Stimulated activated CD4-positive, alpha-beta T cell treated with anti-CD3 and anti-CD28 coated beads, TNF-alpha, amount 100 ng/mL, for 48 hours (primary cell): ENCODE measurements at regions not wholly inside any gene's neighbourhood (a gene's known extent, or its start where the extent isn't known, plus 50 kb on each side); places are given as distances from the start of the nearest gene placed in this dataset.
"Not testable (repeated sequence)": the region's sequence is repeated elsewhere in the genome, so short reads cannot be mapped to it uniquely, and the experiment has no call there.

Experiments used
- DNase-seq, 3 donors: peaks; one replicate each; pipeline ENCODE4 v3.0.0-alpha.2; 2020; ENCODE audit warnings: low read depth in 3 of 3

DNA sequence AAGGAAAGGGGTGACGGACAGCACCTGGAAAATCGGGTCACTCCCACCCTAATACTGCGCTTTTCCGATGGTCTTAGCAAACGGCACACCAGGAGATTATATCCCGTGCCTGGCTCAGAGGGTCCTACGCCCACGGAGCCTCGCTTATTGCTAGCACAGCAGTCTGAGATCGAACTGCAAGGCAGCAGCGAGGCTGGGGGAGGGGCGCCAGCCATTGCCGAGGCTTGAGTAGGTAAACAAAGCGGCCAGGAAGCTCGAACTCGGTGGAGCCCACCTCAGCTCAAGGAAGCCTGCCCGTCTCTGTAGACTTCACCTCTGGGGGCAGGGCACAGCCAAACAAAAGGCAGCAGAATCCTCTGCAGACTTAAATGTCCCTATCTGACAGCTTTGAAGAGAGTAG is 91.5 kb upstream of the MBIP start:
- DNase-seq: not testable (repeated sequence)

DNA sequence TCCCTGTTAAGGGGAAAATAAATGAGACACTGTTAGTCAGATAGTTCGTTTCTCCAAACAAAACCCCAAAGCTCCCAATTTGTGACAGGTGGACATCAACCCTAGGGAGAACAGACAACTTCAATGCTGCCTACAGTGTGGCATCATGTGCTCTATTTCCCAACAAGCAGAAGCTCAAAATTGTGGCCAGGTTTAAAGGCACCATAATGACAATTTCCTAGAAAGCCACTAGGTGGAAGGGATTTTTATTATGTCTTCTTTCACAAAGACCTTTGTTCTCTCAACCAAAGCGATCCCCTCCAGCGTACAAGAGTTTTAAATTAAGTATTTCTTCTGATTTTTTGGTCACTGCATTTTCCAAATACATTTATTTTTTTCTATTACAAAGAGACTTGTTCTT is 88.0 kb upstream of the MBIP start:
- DNase-seq: no peak

DNA sequence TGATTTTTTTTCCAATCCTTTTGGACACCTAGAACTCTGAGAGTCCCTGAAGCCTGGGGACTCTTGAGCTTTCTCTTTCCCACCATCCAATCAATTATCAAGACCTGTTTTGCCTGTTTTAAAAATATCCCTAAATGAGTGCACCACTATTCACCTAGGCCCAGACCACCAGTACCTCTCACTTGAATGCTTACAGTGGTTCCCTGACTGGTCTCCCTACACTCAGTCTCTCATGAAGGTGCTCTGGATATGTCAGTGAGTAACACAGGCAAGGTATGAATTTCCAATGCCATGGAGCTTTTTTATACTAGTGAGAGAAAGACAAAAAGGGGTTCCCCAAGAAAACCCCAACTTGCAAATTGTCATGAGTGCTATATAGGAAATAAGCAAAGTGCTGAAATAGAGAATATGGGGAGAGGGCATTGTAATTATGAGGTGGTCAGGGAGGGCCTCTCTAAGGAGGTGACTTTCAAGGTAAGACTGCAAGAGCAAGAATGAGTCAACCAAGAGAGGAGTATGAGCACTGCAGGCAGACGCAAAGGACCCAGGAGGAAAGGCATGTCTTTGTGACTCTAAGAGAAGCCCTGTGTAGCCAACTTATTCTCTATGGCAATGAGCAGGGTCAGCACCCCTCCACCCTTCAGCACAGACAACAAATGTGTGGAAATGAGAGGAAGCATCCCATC is 85.3 kb upstream of the MBIP start:
- no peak for DNase-seq

DNA sequence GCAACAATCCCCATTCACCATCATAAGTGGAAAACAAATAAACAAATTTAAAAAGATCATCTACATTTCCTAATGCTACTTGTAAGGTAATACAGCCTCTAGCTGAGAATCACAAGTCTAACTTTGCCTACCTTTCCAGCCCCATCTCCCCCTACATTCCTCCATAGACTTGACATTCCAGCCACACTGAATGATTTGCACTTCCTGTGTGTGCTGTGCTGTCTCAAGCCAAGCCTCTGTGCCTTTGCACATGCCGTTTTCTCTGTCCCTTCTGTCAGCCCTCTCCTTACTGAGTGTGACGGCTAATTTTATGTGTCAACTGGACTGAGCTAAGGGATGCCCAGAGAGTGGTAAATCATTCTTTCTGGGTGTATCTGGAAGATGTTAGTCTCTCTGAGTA is 82.4 kb upstream of the MBIP start:
- no peak for DNase-seq

DNA sequence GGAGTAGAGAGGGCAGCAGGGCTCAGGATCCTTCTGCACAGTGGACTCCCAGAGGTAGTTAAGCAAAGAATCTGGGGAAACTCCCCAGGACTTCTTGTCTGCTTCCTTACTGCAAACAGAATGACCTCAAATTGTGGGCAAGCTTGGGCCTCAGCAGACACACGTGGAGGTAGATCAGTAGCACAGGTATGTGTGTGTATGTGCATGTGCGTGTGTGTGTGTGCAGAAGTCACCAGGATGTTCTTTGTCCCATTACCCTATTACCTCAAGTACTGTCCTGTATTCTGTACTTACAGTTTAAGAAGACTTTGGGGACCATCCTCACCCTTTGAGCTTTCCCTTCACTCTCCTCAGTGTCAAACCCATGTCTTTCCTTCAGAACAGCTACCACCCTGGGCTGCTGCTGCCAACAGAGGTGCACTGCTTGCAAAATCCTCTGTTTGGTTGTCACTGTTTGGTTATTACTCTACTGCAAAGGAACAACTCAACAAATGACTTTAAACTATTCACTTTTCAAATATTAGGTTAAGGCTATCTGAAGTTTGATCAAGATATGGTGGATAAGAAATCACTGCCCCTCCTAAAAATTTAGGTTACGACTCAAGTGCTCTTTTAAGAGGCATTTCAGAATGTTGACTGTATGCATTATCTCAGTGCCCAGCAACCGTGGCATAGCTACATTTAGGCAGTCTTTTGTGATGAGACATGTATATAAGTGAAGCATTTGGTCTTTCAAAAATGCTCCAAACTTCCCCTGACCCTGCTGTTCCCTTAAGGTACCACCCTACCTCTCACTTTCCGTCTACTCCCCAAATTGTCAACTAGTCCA is 78.2 kb upstream of the MBIP start:
- no peak for DNase-seq

DNA sequence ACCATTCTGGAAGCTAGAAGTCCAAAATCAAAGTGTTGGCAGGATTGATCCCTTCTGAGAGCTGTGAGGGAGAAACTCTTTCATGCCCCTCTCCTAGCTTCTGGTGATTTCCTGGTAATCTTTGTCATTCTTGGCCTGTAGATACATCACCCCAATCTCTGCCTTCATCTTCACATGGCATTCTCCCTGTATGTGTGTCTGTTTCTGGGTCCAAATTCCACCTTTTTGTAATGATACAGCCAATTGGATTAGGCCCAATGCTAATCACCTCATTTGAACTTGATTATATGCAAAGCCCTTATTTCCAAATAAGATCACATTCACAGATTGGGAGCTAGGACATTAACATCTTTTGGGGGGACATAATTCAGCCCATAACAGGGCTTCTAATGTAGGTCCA is 76.9 kb upstream of the MBIP start:
- DNase-seq: no peak

DNA sequence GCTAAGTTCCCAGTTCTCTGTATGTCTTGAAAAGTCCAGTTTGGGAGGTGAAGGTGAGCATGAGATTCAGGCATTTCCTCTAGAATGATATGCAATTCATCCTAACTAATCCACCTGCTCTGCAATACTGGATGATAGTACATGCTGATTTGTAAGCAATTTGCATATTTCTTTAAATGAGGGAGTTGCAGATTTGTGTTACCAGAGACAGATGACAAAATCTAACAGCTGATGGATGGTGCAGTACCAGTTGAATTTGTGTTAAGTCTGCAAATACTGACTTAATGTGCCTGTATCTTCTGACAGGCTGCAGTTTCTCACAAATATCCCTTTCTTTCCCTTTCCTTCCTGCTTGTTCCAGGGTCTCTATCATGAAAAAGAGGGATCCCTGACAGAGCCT is 76.4 kb upstream of the MBIP start:
- DNase-seq: no peak

DNA sequence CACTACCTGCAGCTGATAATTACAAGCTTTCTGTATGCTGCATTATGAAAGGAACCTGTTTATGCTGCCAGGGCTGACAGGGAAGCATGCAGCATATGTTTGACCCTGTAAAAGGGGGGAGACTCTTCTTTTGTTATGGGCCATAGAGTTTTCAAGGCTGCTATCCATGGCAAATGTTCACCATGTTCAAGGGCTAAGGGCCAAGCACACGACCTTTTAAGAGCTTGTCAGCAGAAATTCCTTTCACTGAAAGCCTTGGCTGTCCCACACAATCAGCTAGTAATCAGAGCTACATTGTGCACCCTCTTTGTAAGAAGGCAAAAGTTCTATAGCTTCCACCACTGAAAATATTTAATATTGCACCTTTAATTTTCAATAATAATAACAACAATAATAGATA is 74.2 kb upstream of the MBIP start:
- no peak for DNase-seq

DNA sequence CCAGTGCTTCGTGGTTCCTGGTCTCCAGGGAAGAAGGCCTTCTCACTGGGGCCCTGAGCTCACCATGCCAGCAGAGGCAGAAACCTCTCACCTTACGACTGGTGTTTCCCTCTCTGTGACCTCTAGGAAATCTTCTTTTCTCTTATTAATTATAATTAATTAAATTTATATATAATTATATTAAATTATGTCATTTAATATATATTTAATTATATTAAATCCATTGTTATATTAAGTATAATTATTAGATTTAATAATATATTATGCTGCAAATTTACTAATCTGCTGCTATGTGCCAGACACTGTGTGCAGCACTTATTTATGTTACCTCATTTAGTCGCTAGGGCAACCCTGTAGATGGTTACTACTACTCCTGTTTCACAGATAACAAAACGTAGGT is 70.3 kb upstream of the MBIP start:
- DNase-seq: no peak

DNA sequence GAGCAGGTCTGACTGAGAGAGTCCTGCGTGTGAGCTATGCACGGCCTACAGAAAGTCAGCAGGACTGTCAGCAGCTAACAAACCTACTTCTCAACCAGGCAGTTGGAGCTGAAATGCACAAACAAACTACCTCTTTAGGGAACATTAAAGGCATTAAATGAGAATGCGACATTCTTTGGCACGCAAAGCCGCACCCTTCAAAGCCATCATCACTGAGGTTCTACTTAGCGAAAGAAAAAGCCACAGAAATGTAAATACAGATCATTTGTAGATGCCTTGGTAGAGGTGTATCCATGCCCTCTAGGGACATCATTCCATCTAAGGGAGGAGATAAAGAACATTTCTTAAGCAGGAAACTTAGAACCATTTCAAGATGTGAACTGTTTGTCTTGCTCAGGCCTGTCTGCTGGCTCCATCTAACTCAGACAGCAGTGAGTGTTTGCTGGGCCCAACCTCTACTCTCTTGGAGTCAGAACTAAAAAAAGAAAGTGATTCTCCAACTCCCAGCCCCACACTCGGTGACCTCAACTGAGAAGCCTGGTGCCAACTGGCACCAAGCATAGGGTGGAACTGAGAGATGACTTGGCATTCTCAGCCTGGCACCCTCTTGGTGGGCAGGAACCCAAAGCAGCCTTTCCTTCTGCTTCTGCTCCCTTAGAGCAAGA is 63.5 kb upstream of the MBIP start:
- no peak for DNase-seq

DNA sequence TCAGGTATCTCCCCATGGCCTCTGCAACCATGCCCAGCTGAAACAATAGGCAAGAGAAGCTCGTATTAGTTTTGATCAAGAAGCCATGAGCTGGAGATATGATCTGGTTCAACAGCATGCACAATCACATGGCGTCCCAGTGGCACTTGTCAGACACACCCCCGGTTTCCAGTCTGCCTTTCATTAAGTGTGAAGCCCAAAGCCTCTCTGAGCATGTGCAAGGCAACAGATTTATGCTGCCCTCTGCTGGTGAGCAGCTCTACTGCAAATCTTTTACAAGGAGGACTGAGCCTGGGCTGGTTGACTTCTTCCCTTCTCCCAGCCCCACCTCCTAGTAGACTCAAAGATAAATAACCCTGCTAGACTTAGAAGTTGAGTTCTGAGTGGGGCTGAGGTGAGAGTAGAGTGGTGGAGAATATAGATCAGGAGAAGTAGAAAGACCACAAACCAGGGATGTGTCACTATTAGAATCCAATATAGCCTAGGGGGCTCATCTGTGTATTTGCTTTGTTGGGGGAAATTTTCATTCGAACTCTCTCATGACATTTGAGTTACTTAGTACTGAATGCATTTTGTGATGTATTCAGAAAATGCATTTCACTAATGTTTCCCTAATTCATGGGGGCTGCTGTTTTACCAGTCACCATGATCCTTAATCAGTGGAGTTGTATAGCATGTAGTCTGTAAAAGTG is 53.7 kb upstream of the MBIP start:
- DNase-seq: peak; percentile 51 to 60 (median 58)
